ENCODE measurements at regions not wholly inside any gene's neighbourhood (a gene's known extent, or its start where the extent isn't known, plus 50 kb on each side); places are given as distances from the start of the nearest gene placed in this dataset.

GRCh38 chr16:5466551-5466950, 369.0 kb upstream of the EEF2KMT start:
- TF ChIP-seq CTCF (conservative IDR thresholded peaks at IDR 0.05 in 1 of 2, IDR thresholded peaks at IDR 0.05 in 1 of 2; ENCODE audit: low read depth in 1 of 2, low read length in 2 of 2) (no peak), EZH2 (IDR thresholded peaks at IDR 0.05; ENCODE audit: low read length, missing control alignments) (no peak)

Measured in fibroblast of lung (primary cell).